Activated CD4-positive, alpha-beta memory T cell treated with anti-CD3 and anti-CD28 coated beads, Interleukin-2, amount 10 ng/mL, durations not matched to agents 7 days and 5 days (primary cell): ENCODE measurements at regions not wholly inside any gene's neighbourhood (a gene's known extent, or its start where the extent isn't known, plus 50 kb on each side); places are given as distances from the start of the nearest gene placed in this dataset.
"Not testable (repeated sequence)": the region's sequence is repeated elsewhere in the genome, so short reads cannot be mapped to it uniquely, and the experiment has no call there.

Source experiments
- CTCF ChIA-PET: fragments of 350-600 bp; sonication (Branson Sonifier 250); formaldehyde crosslinking; loops from one replicate; lab custom pipeline; 2021; ENCODE audit warnings: antibody characterized with exemption, inconsistent platforms; lab: Charles Lee
- POLR2A ChIA-PET: fragments of 350-600 bp; sonication (Branson Sonifier 250); formaldehyde crosslinking; loops from one replicate; lab custom pipeline; 2021; ENCODE audit warnings: antibody characterized with exemption; lab: Charles Lee
- DNase-seq: peaks from one replicate; pipeline ENCODE4 v3.0.0-alpha.2; 2020
- H3K27ac Mint-ChIP-seq: one replicate; pipeline ENCODE4 v1.8.0; 2021; ENCODE audit warnings: mild to moderate bottlenecking, mixed read lengths
- H3K27me3 Mint-ChIP-seq: one replicate; pipeline ENCODE4 v1.8.0; 2021; ENCODE audit warnings: mixed read lengths
- H3K36me3 Mint-ChIP-seq: one replicate; pipeline ENCODE4 v1.8.0; 2021; ENCODE audit warnings: low read depth, mixed read lengths
- H3K4me1 Mint-ChIP-seq: one replicate; pipeline ENCODE4 v1.8.0; 2021; ENCODE audit warnings: mixed read lengths
- H3K4me3 Mint-ChIP-seq: one replicate; pipeline ENCODE4 v1.8.0; 2021; ENCODE audit warnings: mild to moderate bottlenecking, mixed read lengths
- H3K9me3 Mint-ChIP-seq: one replicate; pipeline ENCODE4 v1.8.0; 2021; ENCODE audit warnings: mixed read lengths

DNA sequence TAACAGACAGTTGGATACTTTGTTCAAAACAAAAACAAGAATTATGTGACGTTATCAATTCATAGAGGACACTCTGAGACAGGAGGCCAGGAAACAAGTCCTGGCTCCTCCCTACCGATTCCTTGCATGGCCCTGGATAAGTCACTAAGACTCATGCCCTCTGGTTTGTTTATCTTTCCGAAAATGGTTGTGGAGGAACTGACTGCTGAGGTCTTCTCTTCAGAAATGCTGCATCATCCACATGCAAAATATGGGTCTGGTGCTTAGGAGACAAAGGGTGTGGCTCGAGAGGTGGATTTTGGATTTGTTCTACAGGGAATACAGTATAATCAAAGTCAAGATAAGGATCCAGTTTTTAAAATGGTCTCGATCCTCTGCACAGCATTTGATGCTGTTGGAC, 130.9 kb downstream of the RELL1 start:
- no peaks in the 10 kb centered on the region for H3K27me3 Mint-ChIP-seq
- no peak overlapping the region for H3K27ac Mint-ChIP-seq
- DNase-seq: no peak
- H3K36me3 Mint-ChIP-seq: no peaks in the 10 kb centered on the region
- ChIA-PET CTCF (no interaction called here), POLR2A (no interaction called here)
- H3K4me3 Mint-ChIP-seq: no peak overlapping the region
- H3K4me1 Mint-ChIP-seq: no peaks in the 10 kb centered on the region
- no peaks in the 10 kb centered on the region for H3K9me3 Mint-ChIP-seq

GRCh38 chr4:37549866-37550265, 136.3 kb downstream of the RELL1 start:
- H3K27me3 Mint-ChIP-seq, H3K9me3 Mint-ChIP-seq, H3K27ac Mint-ChIP-seq, DNase-seq, H3K36me3 Mint-ChIP-seq, CTCF ChIA-PET, H3K4me1 Mint-ChIP-seq, H3K4me3 Mint-ChIP-seq: not testable (repeated sequence)
- POLR2A ChIA-PET: interaction anchor here (0.7 kb wide), 1 partner anchor 247 kb away, joined by 4 read pairs; no protein-coding TSS in a partner anchor

DNA sequence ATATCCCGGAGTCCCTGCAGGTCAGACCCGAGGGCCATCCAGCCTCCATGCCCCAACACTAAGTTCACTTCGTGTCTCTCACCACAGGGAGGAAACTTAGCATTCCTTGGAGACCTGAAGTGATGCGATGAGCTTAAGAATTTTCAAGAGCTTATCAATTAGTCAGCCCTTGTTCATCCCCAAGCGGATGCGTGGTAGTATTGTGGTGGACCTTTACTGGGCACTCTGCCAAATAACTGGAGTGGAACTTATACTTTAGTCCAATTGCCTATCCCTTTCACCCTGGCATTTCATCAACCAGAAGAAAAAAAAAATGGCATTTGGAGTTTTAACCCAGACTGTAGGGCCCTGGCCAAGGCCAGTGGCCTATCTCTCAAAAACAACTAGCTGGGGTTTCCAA, 137.1 kb downstream of the RELL1 start:
- no peaks in the 10 kb centered on the region for H3K4me1 Mint-ChIP-seq
- no peak overlapping the region for H3K27ac Mint-ChIP-seq
- DNase-seq: no peak
- peaks cover 2% of the 10 kb centered on the region for H3K27me3 Mint-ChIP-seq
- ChIA-PET POLR2A (interaction anchor here (0.7 kb wide), 1 partner anchor 248 kb away, joined by 4 read pairs; no protein-coding TSS in a partner anchor), CTCF (no interaction called here)
- H3K9me3 Mint-ChIP-seq: peaks cover 2% of the 10 kb centered on the region
- peaks cover 3% of the 10 kb centered on the region for H3K36me3 Mint-ChIP-seq
- H3K4me3 Mint-ChIP-seq: no peak overlapping the region

DNA sequence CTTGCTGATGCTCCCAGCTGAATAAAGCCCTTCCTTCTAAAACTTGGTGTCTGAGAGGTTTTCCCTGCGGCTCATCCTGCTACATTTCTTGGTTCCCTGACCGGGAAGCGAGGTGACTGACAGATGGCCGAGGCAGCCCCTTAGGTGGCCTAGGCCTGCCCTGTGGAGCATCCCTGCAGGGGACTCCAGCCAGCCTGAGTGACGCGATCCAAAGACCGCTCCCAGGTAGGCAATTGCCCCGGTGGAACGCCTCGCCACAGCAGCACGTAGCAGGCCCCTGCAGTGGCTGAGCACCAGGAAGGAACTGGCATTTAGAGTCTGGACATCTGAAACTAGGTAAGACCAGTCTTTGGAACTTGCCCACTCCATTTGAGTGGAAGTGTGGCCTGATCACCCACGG, 139.6 kb downstream of the RELL1 start:
- Mint-ChIP-seq H3K36me3 (peaks cover 3% of the 10 kb centered on the region), H3K4me1 (no peaks in the 10 kb centered on the region), H3K27me3 (peaks cover 2% of the 10 kb centered on the region), H3K27ac (no peak overlapping the region), H3K4me3 (no peak overlapping the region), H3K9me3 (peaks cover 2% of the 10 kb centered on the region)
- DNase-seq: no peak
- POLR2A ChIA-PET: no interaction called here
- CTCF ChIA-PET: no interaction called here

DNA sequence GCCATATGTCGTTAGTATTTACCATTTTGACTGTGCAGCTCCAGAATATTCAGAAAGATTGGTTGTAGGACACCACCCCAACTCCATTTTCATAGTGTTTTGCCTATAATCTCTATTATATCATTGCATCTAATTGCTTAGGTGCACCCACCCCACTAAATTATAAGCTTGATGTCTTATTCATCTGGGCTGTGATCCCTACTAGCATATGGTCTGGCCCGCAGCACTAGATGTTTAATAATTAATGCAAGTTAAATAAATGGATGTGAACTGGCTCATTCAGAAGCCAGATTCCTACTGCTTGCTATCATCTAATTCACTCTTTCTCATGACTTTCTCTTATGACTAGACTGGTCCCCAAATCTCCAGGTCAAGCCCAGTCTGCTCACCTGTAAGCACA, 143.5 kb downstream of the RELL1 start:
- no peak for DNase-seq
- Mint-ChIP-seq H3K4me1 (no peaks in the 10 kb centered on the region), H3K27ac (no peak overlapping the region), H3K27me3 (peaks cover 2% of the 10 kb centered on the region), H3K36me3 (peaks cover 3% of the 10 kb centered on the region), H3K4me3 (no peak overlapping the region), H3K9me3 (peaks cover 2% of the 10 kb centered on the region)
- ChIA-PET POLR2A (no interaction called here), CTCF (interaction anchor here (2.2 kb wide), 1 partner anchor 24 kb away, joined by 5 read pairs; no protein-coding TSS in a partner anchor)

DNA sequence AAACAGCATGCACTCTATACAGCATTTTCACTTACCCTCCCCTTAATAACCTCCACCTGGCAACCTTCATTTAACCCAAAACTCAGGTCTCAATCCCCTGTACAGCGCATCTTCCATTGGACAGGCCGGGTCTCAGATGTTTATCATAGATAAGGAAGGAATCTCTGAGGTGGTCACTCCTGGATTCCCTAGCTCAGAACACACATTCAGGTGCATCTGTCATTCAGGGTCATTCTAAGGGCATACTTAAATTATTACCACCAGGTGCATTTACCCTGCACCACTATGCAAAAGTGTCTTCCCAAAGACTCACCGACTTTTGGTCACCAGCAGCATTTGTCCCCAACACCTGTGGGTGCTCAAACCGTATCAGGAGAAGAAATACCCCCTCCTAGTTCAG, 144.2 kb downstream of the RELL1 start:
- CTCF ChIA-PET: interaction anchor here (2.2 kb wide), 1 partner anchor 25 kb away, joined by 5 read pairs; no protein-coding TSS in a partner anchor

GRCh38 chr4:37540486-37540885, 145.7 kb downstream of the RELL1 start:
- Mint-ChIP-seq H3K27ac (no peak overlapping the region), H3K27me3 (no peaks in the 10 kb centered on the region), H3K36me3 (no peaks in the 10 kb centered on the region), H3K9me3 (no peaks in the 10 kb centered on the region), H3K4me3 (no peak overlapping the region), H3K4me1 (no peaks in the 10 kb centered on the region)
- DNase-seq: no peak
- CTCF ChIA-PET: no interaction called here
- POLR2A ChIA-PET: no interaction called here

More for the DNA sequence above, 144.2 kb downstream of the RELL1 start:
- DNase-seq: no peak
- no peak overlapping the region for H3K27ac Mint-ChIP-seq
- no peaks in the 10 kb centered on the region for H3K27me3 Mint-ChIP-seq
- no peak overlapping the region for H3K4me3 Mint-ChIP-seq
- H3K4me1 Mint-ChIP-seq: no peaks in the 10 kb centered on the region
- POLR2A ChIA-PET: no interaction called here
- H3K36me3 Mint-ChIP-seq: no peaks in the 10 kb centered on the region
- H3K9me3 Mint-ChIP-seq: no peaks in the 10 kb centered on the region

DNA sequence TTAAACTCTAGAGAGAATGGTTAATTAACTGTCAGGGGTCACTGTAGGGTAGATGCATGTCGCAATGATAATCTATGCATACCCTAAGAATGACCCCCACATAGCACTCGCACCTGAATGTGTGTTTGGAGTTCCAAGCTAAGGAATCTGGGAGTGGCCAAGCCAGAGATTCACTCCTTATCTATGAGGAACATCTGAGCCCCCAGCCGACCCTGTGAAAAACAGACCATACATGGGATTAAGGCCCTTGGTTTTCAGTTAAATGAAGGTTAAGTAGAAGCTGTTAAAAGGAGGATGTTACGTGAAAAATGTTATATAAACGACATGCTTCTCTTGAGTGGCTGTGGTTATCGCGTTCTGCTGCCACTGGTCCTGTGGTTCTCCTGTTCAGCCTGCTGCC, 147.2 kb downstream of the RELL1 start:
- H3K4me3 Mint-ChIP-seq: no peak overlapping the region
- no peak for DNase-seq
- no peaks in the 10 kb centered on the region for H3K36me3 Mint-ChIP-seq
- H3K27me3 Mint-ChIP-seq: no peaks in the 10 kb centered on the region
- POLR2A ChIA-PET: no interaction called here
- no peak overlapping the region for H3K27ac Mint-ChIP-seq
- H3K4me1 Mint-ChIP-seq: no peaks in the 10 kb centered on the region
- CTCF ChIA-PET: no interaction called here
- no peaks in the 10 kb centered on the region for H3K9me3 Mint-ChIP-seq

DNA sequence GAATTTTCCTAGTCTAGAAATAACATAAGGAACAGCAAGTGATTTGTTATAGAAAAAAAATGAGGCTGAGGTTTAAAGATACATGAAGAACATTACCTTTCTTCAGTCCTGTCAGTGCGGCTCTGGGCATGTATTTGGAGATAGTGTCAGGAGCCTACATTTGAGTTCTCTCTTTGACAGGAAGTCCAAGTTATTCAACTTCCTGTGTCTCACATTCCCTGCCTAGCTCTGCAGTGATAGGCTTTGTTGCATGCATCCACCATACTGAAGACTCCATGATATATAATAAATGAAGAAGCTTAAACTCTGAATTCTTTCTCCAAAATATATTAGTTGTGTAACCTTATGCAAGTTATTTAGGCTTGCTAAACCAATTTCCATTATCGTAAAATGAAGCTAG, 148.7 kb downstream of the RELL1 start:
- ChIA-PET CTCF (interaction anchor here (1.4 kb wide), 1 partner anchor 33 kb away, joined by 3 read pairs; no protein-coding TSS in a partner anchor), POLR2A (no interaction called here)
- DNase-seq: no peak
- Mint-ChIP-seq H3K4me1 (no peaks in the 10 kb centered on the region), H3K27me3 (no peaks in the 10 kb centered on the region), H3K27ac (no peak overlapping the region), H3K4me3 (no peak overlapping the region), H3K9me3 (no peaks in the 10 kb centered on the region), H3K36me3 (no peaks in the 10 kb centered on the region)

GRCh38 chr4:37535872-37536271, 150.3 kb downstream of the RELL1 start:
- ChIA-PET CTCF (no interaction called here), POLR2A (no interaction called here)
- Mint-ChIP-seq H3K4me3 (no peak overlapping the region), H3K9me3 (no peaks in the 10 kb centered on the region), H3K27me3 (no peaks in the 10 kb centered on the region), H3K36me3 (no peaks in the 10 kb centered on the region), H3K27ac (no peak overlapping the region), H3K4me1 (no peaks in the 10 kb centered on the region)
- DNase-seq: no peak

- Mint-ChIP-seq H3K4me3 (no peak overlapping the region), H3K27me3 (no peaks in the 10 kb centered on the region), H3K9me3 (no peaks in the 10 kb centered on the region), H3K27ac (no peak overlapping the region), H3K4me1 (no peaks in the 10 kb centered on the region), H3K36me3 (no peaks in the 10 kb centered on the region)
- no peak for DNase-seq
- ChIA-PET CTCF (interaction anchor here (1.6 kb wide), 1 partner anchor 70 kb away, joined by 4 read pairs; no protein-coding TSS in a partner anchor), POLR2A (no interaction called here)
These were observed 152.7 kb downstream of the RELL1 start for GRCh38 chr4:37533286-37534033.

DNA sequence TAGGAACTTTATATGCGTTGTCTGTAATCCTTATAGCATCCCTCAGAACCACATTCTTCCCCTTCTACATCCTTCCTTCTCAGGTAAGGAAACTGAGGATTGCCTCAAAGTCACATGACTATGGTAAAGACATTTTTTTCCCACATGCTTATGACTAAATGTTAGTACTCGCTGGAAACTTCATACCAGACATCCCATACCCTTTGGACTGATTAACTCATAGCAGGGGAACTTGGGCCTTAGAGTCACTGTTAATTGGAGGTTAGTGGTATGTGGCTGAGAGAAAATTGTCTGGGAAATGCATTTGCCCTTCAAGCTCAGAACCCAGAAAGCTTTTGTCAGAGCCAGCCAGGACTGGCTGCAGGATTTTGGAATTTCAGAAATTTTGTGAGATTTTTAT, 155.0 kb downstream of the RELL1 start:
- no peaks in the 10 kb centered on the region for H3K9me3 Mint-ChIP-seq
- no peak overlapping the region for H3K27ac Mint-ChIP-seq
- no peak for DNase-seq
- ChIA-PET CTCF (no interaction called here), POLR2A (no interaction called here)
- no peak overlapping the region for H3K4me3 Mint-ChIP-seq
- H3K36me3 Mint-ChIP-seq: no peaks in the 10 kb centered on the region
- no peaks in the 10 kb centered on the region for H3K4me1 Mint-ChIP-seq
- H3K27me3 Mint-ChIP-seq: no peaks in the 10 kb centered on the region

- Mint-ChIP-seq H3K36me3 (no peaks in the 10 kb centered on the region), H3K27ac (no peak overlapping the region), H3K4me1 (no peaks in the 10 kb centered on the region), H3K27me3 (no peaks in the 10 kb centered on the region), H3K9me3 (no peaks in the 10 kb centered on the region), H3K4me3 (no peak overlapping the region)
- ChIA-PET POLR2A (no interaction called here), CTCF (no interaction called here)
- no peak for DNase-seq
These were observed 155.7 kb downstream of the RELL1 start for GRCh38 chr4:37530451-37530850.
